Neural cell (in vitro differentiated cells): ENCODE measurements at regions not wholly inside any gene's neighbourhood (a gene's known extent, or its start where the extent isn't known, plus 50 kb on each side); places are given as distances from the start of the nearest gene placed in this dataset.

Experiments
- H2AFZ ChIP-seq: fragments of 200-600, 300-800 bp; sonication (generic), shearing (Covaris generic); 2 replicates; pipeline ENCODE4 v1.6.0; 2014; ENCODE audit warnings: low read depth, mild to moderate bottlenecking, antibody characterized with exemption, low read length, moderate library complexity
- H3F3A ChIP-seq: fragments of 200-600 bp; shearing (Covaris generic); 2 replicates; pipeline ENCODE4 v1.6.1; 2016; ENCODE audit warnings: mild to moderate bottlenecking, moderate library complexity, mixed read lengths, antibody characterized with exemption, low read length; ENCODE audit not compliant: insufficient read depth, poor library complexity, severe bottlenecking
- H3K27ac ChIP-seq: fragments of 200-600, 300-800 bp; sonication (generic), shearing (Covaris generic); 2 replicates; pipeline ENCODE4 v1.5.1; 2014; ENCODE audit warnings: mild to moderate bottlenecking, low read length, moderate library complexity
- H3K27me3 ChIP-seq: fragments of 300-800, 200-600 bp; sonication (generic), shearing (Covaris generic); 2 replicates; pipeline ENCODE4 v1.6.0; 2014; ENCODE audit warnings: mild to moderate bottlenecking, low read depth, low read length, moderate library complexity; ENCODE audit not compliant: insufficient read depth
- H3K36me3 ChIP-seq: fragments of 300-800, 200-600 bp; sonication (generic), shearing (Covaris generic); 2 replicates; pipeline ENCODE4 v1.5.1; 2014; ENCODE audit warnings: mild to moderate bottlenecking, antibody characterized with exemption, low read length, moderate library complexity; ENCODE audit not compliant: insufficient read depth
- H3K4me2 ChIP-seq: fragments of 300-800, 200-600 bp; sonication (generic), shearing (Covaris generic); 2 replicates; pipeline ENCODE4 v1.6.0; 2014; ENCODE audit warnings: mild to moderate bottlenecking, low read length
- H3K4me3 ChIP-seq: fragments of 300-800, 200-600 bp; sonication (generic), shearing (Covaris generic); 2 replicates; pipeline ENCODE4 v1.5.1; 2014; ENCODE audit warnings: mild to moderate bottlenecking, low read length, moderate library complexity
- H3K79me2 ChIP-seq: fragments of 200-600 bp; shearing (Covaris generic); replicated peaks from 2 replicates; pipeline ENCODE4 v1.6.0; 2014; ENCODE audit warnings: mild to moderate bottlenecking, low read length, moderate library complexity; ENCODE audit not compliant: insufficient read depth
- H3K9ac ChIP-seq: fragments of 300-800, 200-600 bp; sonication (generic), shearing (Covaris generic); 2 replicates; pipeline ENCODE4 v1.6.1; 2016; ENCODE audit warnings: mild to moderate bottlenecking, low read length, mixed read lengths
- H3K9me2 ChIP-seq: fragments of 200-600 bp; shearing (Covaris generic); 2 replicates; pipeline ENCODE4 v1.6.1; 2016; ENCODE audit warnings: mild to moderate bottlenecking, low read length, mixed read lengths; ENCODE audit not compliant: insufficient read depth
- H3K9me3 ChIP-seq: fragments of 200-600, 300-800 bp; sonication (generic), shearing (Covaris generic); 2 replicates; pipeline ENCODE4 v1.6.1; 2016; ENCODE audit warnings: mild to moderate bottlenecking, mixed run types, low read length, moderate library complexity, mixed read lengths
- H4K20me1 ChIP-seq: fragments of 200-600 bp; shearing (Covaris generic); 2 replicates; pipeline ENCODE4 v1.6.1; 2016; ENCODE audit warnings: mild to moderate bottlenecking, mixed run types; ENCODE audit not compliant: insufficient read depth
- EP300 ChIP-seq: fragments of 450-650 bp; conservative IDR thresholded peaks from 2 replicates; pipeline ENCODE4 v1.6.1; 2014; ENCODE audit warnings: antibody characterized with exemption, mild to moderate bottlenecking, moderate library complexity; ENCODE audit not compliant: poor library complexity, severe bottlenecking
- EZH2 ChIP-seq: fragments of 200-600, 300-800 bp; shearing (Covaris generic), sonication (generic); IDR thresholded peaks from 2 replicates; pipeline ENCODE4 v1.6.1; 2014; ENCODE audit warnings: antibody characterized with exemption, low read length, borderline replicate concordance, mild to moderate bottlenecking; ENCODE audit not compliant: insufficient read depth, poor library complexity, severe bottlenecking
- MXI1 ChIP-seq: fragments of 450-650 bp; conservative IDR thresholded peaks from 2 replicates; pipeline ENCODE4 v1.6.1; 2014; ENCODE audit warnings: antibody characterized with exemption, mild to moderate bottlenecking; ENCODE audit not compliant: poor library complexity, severe bottlenecking
- POLR2AphosphoS5 ChIP-seq: IDR thresholded peaks from 2 replicates; pipeline ENCODE4 v1.6.1; 2012
- RAD21 ChIP-seq: fragments of 450-650 bp; conservative IDR thresholded peaks from 2 replicates; pipeline ENCODE4 v1.6.1; 2014; ENCODE audit warnings: antibody characterized with exemption, mild to moderate bottlenecking, moderate library complexity
- SMC3 ChIP-seq: fragments of 450-650 bp; conservative IDR thresholded peaks from 2 replicates; pipeline ENCODE4 v1.6.1; 2014; ENCODE audit warnings: antibody characterized with exemption, mild to moderate bottlenecking, moderate library complexity; ENCODE audit not compliant: poor library complexity
- TAF1 ChIP-seq: IDR thresholded peaks from 2 replicates; pipeline ENCODE4 v1.6.1; 2012; ENCODE audit warnings: low read depth
- TF ChIP-seq, protein P1 (sequence below): fragments of 450-650 bp; IDR thresholded peaks from 2 replicates; pipeline ENCODE4 v1.5.1; 2014; ENCODE audit warnings: antibody characterized with exemption, mild to moderate bottlenecking, moderate library complexity; ENCODE audit not compliant: poor library complexity, severe bottlenecking
- TF ChIP-seq, protein P2 (sequence below): IDR thresholded peaks from 2 replicates; pipeline ENCODE4 v1.6.1; 2012; ENCODE audit warnings: borderline replicate concordance

- H3K9me3 ChIP-seq, result no peaks in the 10 kb centered on the region
- H2AFZ ChIP-seq, result no peak overlapping the region
- H3K79me2 ChIP-seq, result no peaks in the 10 kb centered on the region
- no peaks in the 10 kb centered on the region for H3F3A ChIP-seq
- H3K4me3 ChIP-seq, result no peak overlapping the region
- TF ChIP-seq SMC3, result no peak
- no peak for TF ChIP-seq POLR2AphosphoS5
- TF ChIP-seq TAF1, result no peak
- TF ChIP-seq, protein P1, sequence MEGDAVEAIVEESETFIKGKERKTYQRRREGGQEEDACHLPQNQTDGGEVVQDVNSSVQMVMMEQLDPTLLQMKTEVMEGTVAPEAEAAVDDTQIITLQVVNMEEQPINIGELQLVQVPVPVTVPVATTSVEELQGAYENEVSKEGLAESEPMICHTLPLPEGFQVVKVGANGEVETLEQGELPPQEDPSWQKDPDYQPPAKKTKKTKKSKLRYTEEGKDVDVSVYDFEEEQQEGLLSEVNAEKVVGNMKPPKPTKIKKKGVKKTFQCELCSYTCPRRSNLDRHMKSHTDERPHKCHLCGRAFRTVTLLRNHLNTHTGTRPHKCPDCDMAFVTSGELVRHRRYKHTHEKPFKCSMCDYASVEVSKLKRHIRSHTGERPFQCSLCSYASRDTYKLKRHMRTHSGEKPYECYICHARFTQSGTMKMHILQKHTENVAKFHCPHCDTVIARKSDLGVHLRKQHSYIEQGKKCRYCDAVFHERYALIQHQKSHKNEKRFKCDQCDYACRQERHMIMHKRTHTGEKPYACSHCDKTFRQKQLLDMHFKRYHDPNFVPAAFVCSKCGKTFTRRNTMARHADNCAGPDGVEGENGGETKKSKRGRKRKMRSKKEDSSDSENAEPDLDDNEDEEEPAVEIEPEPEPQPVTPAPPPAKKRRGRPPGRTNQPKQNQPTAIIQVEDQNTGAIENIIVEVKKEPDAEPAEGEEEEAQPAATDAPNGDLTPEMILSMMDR, result no peak
- no peak for TF ChIP-seq RAD21
- no peak for TF ChIP-seq MXI1
- no peak for TF ChIP-seq EZH2
- TF ChIP-seq, protein P2, sequence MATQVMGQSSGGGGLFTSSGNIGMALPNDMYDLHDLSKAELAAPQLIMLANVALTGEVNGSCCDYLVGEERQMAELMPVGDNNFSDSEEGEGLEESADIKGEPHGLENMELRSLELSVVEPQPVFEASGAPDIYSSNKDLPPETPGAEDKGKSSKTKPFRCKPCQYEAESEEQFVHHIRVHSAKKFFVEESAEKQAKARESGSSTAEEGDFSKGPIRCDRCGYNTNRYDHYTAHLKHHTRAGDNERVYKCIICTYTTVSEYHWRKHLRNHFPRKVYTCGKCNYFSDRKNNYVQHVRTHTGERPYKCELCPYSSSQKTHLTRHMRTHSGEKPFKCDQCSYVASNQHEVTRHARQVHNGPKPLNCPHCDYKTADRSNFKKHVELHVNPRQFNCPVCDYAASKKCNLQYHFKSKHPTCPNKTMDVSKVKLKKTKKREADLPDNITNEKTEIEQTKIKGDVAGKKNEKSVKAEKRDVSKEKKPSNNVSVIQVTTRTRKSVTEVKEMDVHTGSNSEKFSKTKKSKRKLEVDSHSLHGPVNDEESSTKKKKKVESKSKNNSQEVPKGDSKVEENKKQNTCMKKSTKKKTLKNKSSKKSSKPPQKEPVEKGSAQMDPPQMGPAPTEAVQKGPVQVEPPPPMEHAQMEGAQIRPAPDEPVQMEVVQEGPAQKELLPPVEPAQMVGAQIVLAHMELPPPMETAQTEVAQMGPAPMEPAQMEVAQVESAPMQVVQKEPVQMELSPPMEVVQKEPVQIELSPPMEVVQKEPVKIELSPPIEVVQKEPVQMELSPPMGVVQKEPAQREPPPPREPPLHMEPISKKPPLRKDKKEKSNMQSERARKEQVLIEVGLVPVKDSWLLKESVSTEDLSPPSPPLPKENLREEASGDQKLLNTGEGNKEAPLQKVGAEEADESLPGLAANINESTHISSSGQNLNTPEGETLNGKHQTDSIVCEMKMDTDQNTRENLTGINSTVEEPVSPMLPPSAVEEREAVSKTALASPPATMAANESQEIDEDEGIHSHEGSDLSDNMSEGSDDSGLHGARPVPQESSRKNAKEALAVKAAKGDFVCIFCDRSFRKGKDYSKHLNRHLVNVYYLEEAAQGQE, result no peak
- TF ChIP-seq EP300, result no peak
- H3K27ac ChIP-seq, result no peak overlapping the region
- H3K36me3 ChIP-seq, result no peaks in the 10 kb centered on the region
- H4K20me1 ChIP-seq, result no peaks in the 10 kb centered on the region
- H3K9ac ChIP-seq, result no peak overlapping the region
- H3K4me2 ChIP-seq, result no peak overlapping the region
- H3K9me2 ChIP-seq, result no peaks in the 10 kb centered on the region
- H3K27me3 ChIP-seq, result no peaks in the 10 kb centered on the region
These were observed 144.1 kb downstream of the ZFP36L2 start for GRCh38 chr2:43082111-43082894.

- Histone ChIP-seq H3K36me3 (no peaks in the 10 kb centered on the region), H3K27me3 (no peaks in the 10 kb centered on the region), H2AFZ (no peak overlapping the region), H4K20me1 (no peaks in the 10 kb centered on the region), H3F3A (no peaks in the 10 kb centered on the region), H3K27ac (no peak overlapping the region), H3K9me2 (no peaks in the 10 kb centered on the region), H3K4me3 (no peak overlapping the region), H3K4me2 (no peak overlapping the region), H3K9ac (no peak overlapping the region), H3K9me3 (no peaks in the 10 kb centered on the region), H3K79me2 (no peaks in the 10 kb centered on the region)
- no peak for TF ChIP-seq EZH2
- no peak for TF ChIP-seq TAF1
- no peak for TF ChIP-seq MXI1
- TF ChIP-seq POLR2AphosphoS5, result no peak
- TF ChIP-seq SMC3, result no peak
- TF ChIP-seq EP300, result no peak
- TF ChIP-seq RAD21, result no peak
- TF ChIP-seq, protein P1, result no peak
- TF ChIP-seq, protein P2, result no peak
These were observed 145.2 kb downstream of the ZFP36L2 start for GRCh38 chr2:43081131-43081765.
